Endothelial cell of umbilical vein (primary cell): ENCODE measurements at regions not wholly inside any gene's neighbourhood (a gene's known extent, or its start where the extent isn't known, plus 50 kb on each side); places are given as distances from the start of the nearest gene placed in this dataset.

Source experiments
- BruUV-seq: library from RNA; stranded (reverse); fragments of 400-500 nt; replicated peaks from 2 replicates; lab custom pipeline; 2021; lab: Mats Ljungman, UMichigan
- CTCF ChIA-PET: fragments of 300-600, 350-600 bp; sonication (Branson Sonifier 250); formaldehyde crosslinking; loops from one replicate; lab custom pipeline; 2021; ENCODE audit warnings: antibody characterized with exemption, inconsistent platforms; lab: Charles Lee
- POLR2A ChIA-PET: fragments of 300-600, 350-600 bp; sonication (Branson Sonifier 250); formaldehyde crosslinking; loops from one replicate; lab custom pipeline; 2021; ENCODE audit warnings: antibody characterized with exemption, inconsistent platforms; lab: Charles Lee
- DNase-seq: peaks from one replicate; pipeline ENCODE4 v3.0.0-alpha.2; 2011; ENCODE audit warnings: low read depth, low spot score
- FAIRE-seq: peaks from 2 replicates; lab custom pipeline; 2011; peaks lifted over from hg19 to GRCh38; lab: Jason Lieb, UNC
- H2AFZ ChIP-seq: 2 replicates; pipeline ENCODE4 v1.6.0; 2012; ENCODE audit warnings: low read depth, low read length, control low read depth, inconsistent platforms
- H3K27ac ChIP-seq: 2 replicates; pipeline ENCODE4 v1.5.1; 2011; ENCODE audit warnings: low read depth, mild to moderate bottlenecking, control low read depth, low read length, moderate library complexity; ENCODE audit not compliant: insufficient read depth
- H3K27me3 ChIP-seq, 2 experiments: 2 replicates each; pipeline versions ENCODE4 v1.6.0 to v1.6.1; 2011; ENCODE audit warnings: low read length in 2 of 2, mixed read lengths in 1 of 2; ENCODE audit not compliant: control insufficient read depth in 2 of 2, insufficient read depth in 2 of 2
- H3K36me3 ChIP-seq, 2 experiments: 2 replicates in 1 of 2; 3 replicates in 1 of 2; pipeline ENCODE4 v1.5.1; 2011; ENCODE audit warnings: low read length in 2 of 2, mild to moderate bottlenecking in 1 of 2, moderate library complexity in 1 of 2; ENCODE audit not compliant: control insufficient read depth in 2 of 2, insufficient read depth in 2 of 2; ENCODE audit errors: extremely low read depth in 1 of 2
- H3K4me1 ChIP-seq: 3 replicates; pipeline ENCODE4 v1.5.1; 2011; ENCODE audit warnings: mild to moderate bottlenecking, low read length; ENCODE audit not compliant: control insufficient read depth, insufficient read depth; ENCODE audit errors: extremely low read depth
- H3K4me2 ChIP-seq: 2 replicates; pipeline ENCODE4 v1.6.1; 2011; ENCODE audit warnings: low read length, control low read depth, mixed read lengths; ENCODE audit not compliant: insufficient read depth
- H3K4me3 ChIP-seq, 3 experiments: fragments of 200-600 bp in 1 of 3; sonication (generic), shearing (Covaris generic) in 1 of 3; replicated peaks in 1 of 3; 2 replicates each; pipeline ENCODE4 v1.5.1; 2011 to 2016; ENCODE audit warnings: control low read depth in 3 of 3, low read length in 3 of 3, mild to moderate bottlenecking in 2 of 3, inconsistent platforms in 1 of 3, low read depth in 1 of 3, moderate library complexity in 1 of 3; ENCODE audit not compliant: insufficient read depth in 1 of 3
- H3K79me2 ChIP-seq: 2 replicates; pipeline ENCODE4 v1.6.0; 2012; ENCODE audit warnings: low read length, inconsistent platforms; ENCODE audit not compliant: control insufficient read depth, insufficient read depth
- H3K9ac ChIP-seq: replicated peaks from 2 replicates; pipeline ENCODE3; 2011; ENCODE audit warnings: low read length, control low read depth; ENCODE audit not compliant: insufficient read depth; ENCODE audit errors: extremely low read depth
- H3K9me1 ChIP-seq: replicated peaks from 3 replicates; pipeline ENCODE4 v1.6.0; 2011; ENCODE audit warnings: mild to moderate bottlenecking, low read length; ENCODE audit not compliant: control insufficient read depth, insufficient read depth; ENCODE audit errors: extremely low read depth
- H3K9me3 ChIP-seq: replicated peaks from 2 replicates; pipeline ENCODE4 v1.5.1; 2012; ENCODE audit warnings: low read length, inconsistent platforms; ENCODE audit not compliant: control insufficient read depth, insufficient read depth
- H4K20me1 ChIP-seq: replicated peaks from 2 replicates; pipeline ENCODE3; 2011; ENCODE audit warnings: mild to moderate bottlenecking, low read length; ENCODE audit not compliant: control insufficient read depth, insufficient read depth; ENCODE audit errors: extremely low read depth
- CTCF ChIP-seq, 2 donors: IDR thresholded peaks; 1 replicate in 1 of 2; 2 replicates in 1 of 2; pipeline ENCODE4 v1.5.1; 2011; ENCODE audit warnings: low read length in 2 of 2, mild to moderate bottlenecking in 2 of 2, moderate library complexity in 2 of 2, control low read depth in 1 of 2, inconsistent platforms in 1 of 2, low read depth in 1 of 2; ENCODE audit not compliant: insufficient read depth in 1 of 2; ENCODE audit errors: extremely low read depth in 1 of 2
- EZH2 ChIP-seq: IDR thresholded peaks from 2 replicates; pipeline ENCODE4 v1.6.1; 2012; ENCODE audit warnings: borderline replicate concordance, low read depth, mild to moderate bottlenecking, moderate library complexity, low read length, inconsistent platforms; ENCODE audit not compliant: severe bottlenecking
- FOS ChIP-seq: IDR thresholded peaks from 2 replicates; pipeline ENCODE4 v1.6.1; 2011; ENCODE audit warnings: mild to moderate bottlenecking, low read length, moderate library complexity, borderline replicate concordance; ENCODE audit not compliant: insufficient read depth
- GATA2 ChIP-seq: IDR thresholded peaks from 2 replicates; pipeline ENCODE4 v1.7.0; 2011; ENCODE audit warnings: low read depth, mild to moderate bottlenecking, moderate library complexity, mixed read lengths, low read length; ENCODE audit not compliant: insufficient read length, insufficient read depth
- JUN ChIP-seq: IDR thresholded peaks from 2 replicates; pipeline ENCODE4 v1.6.1; 2011; ENCODE audit warnings: borderline replicate concordance, low read depth; ENCODE audit not compliant: insufficient read length, insufficient read depth
- MAX ChIP-seq: IDR thresholded peaks from 2 replicates; pipeline ENCODE4 v1.6.1; 2011; ENCODE audit not compliant: insufficient read depth, insufficient read length
- MYC ChIP-seq: IDR thresholded peaks from one replicate; pipeline ENCODE4 v1.6.1; 2011; ENCODE audit warnings: mild to moderate bottlenecking, low read depth, low read length
- POLR2A ChIP-seq: IDR thresholded peaks from 2 replicates; pipeline ENCODE4 v1.6.1; 2012; ENCODE audit warnings: low read depth, mild to moderate bottlenecking, control low read depth, low read length
- POLR2AphosphoS5 ChIP-seq: IDR thresholded peaks from 2 replicates; pipeline ENCODE4 v1.6.1; 2012; ENCODE audit warnings: low read depth, mild to moderate bottlenecking, control low read depth, low read length, moderate library complexity; ENCODE audit not compliant: insufficient read depth
- dilution Hi-C: fragments of 300-500 bp; cut with MboI; formaldehyde crosslinking; loops from one replicate; pipeline ENCODE4 v1.15.0; 2019; ENCODE audit warnings: low sequenced_read_pairs; ENCODE audit not compliant: extremely low pct_ligation_motif_present
- intact Hi-C: fragments of 100-400 bp; cut with micrococcal nuclease; formaldehyde crosslinking; loops from one replicate; pipeline ENCODE4 v1.10.0; 2022

GRCh38 chr5:24789611-24790351, 145.0 kb upstream of the CDH10 start:
- POLR2A ChIA-PET: no interaction called here
- CTCF ChIA-PET: no interaction called here
- Histone ChIP-seq H3K27ac (no peak overlapping the region), H3K9ac (no peak overlapping the region), H3K27me3 (no peaks in the 10 kb centered on the region), H2AFZ (no peak overlapping the region), H3K79me2 (no peaks in the 10 kb centered on the region), H3K4me1 (no peaks in the 10 kb centered on the region), H3K4me2 (no peak overlapping the region), H3K36me3 (no peaks in the 10 kb centered on the region), H3K9me3 (peaks cover 4% of the 10 kb centered on the region), H4K20me1 (no peaks in the 10 kb centered on the region), H3K4me3 (no peak overlapping the region), H3K9me1 (no peaks in the 10 kb centered on the region)
- FAIRE-seq (no peak), DNase-seq (no peak)
- TF ChIP-seq JUN: no peak
- no peak for TF ChIP-seq EZH2
- no peak for TF ChIP-seq MYC
- TF ChIP-seq POLR2AphosphoS5: no peak
- TF ChIP-seq POLR2A: no peak
- no peak for TF ChIP-seq FOS
- TF ChIP-seq GATA2: no peak
- no peak for TF ChIP-seq CTCF (IDR thresholded peaks at IDR 0.05; ENCODE audit: extremely low read depth in 1 of 2, insufficient read depth in 1 of 2, low read depth in 1 of 2, low read length in 2 of 2)
- no peak for TF ChIP-seq MAX
- dilution Hi-C loops: no loop called here
- intact Hi-C loops: no loop called here
- no TSS peak for BruUV-seq
